GM12892 (cell line): ENCODE measurements at regions not wholly inside any gene's neighbourhood (a gene's known extent, or its start where the extent isn't known, plus 50 kb on each side); places are given as distances from the start of the nearest gene placed in this dataset.

Source experiments
- POLR2A ChIP-seq: IDR thresholded peaks from 2 replicates; pipeline ENCODE4 v1.6.1; 2011; ENCODE audit warnings: low read depth, low read length, control low read depth
- POLR2AphosphoS5 ChIP-seq: IDR thresholded peaks from 2 replicates; pipeline ENCODE4 v1.6.1; 2011; ENCODE audit warnings: low read depth, low read length, control low read depth

DNA sequence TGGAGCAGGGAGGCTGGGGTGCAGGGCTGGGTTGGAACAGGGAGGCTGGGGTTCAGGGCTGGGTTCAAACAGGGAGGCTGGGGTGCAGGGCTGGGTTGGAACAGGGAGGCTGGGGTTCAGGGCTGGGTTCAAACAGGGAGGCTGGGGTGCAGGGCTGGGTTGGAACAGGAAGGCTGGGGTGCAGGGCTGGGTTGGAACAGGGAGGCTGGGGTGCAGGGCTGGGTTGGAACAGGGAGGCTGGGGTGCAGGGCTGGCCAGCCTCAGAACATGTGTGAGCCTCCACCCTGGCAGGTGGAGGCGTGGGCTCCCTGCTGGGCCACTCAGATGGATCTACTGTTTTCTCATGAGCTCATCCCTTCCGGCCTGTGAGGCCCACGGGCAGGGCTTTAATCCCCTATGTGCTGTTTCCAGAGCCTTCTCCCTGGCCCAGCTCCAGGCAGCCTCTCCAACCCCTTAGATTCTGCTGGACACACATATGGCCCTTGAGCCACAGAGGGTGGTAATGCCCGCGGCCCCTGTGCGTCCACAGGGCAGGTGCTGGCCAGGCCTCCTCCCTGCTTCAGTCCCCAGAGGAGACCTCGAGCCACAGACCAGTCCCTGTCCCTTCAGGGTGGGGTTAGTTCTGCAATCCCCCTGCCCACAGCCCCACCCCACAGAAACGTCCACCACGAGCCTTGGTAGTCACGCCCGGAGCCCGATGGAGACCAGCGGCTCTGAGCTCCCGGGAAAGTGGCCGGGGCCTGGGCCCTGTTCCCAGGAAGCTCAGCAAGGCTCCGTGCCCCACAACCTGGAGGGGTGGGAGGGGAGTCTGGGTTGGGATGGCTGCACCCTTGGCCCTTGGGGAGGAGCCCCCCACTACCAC lies 197.9 kb downstream of the BRD1 start:
- TF ChIP-seq POLR2A (no peak), POLR2AphosphoS5 (no peak)
